K562 (cell line): ENCODE measurements at regions not wholly inside any gene's neighbourhood (a gene's known extent, or its start where the extent isn't known, plus 50 kb on each side); places are given as distances from the start of the nearest gene placed in this dataset.

Experiments used
- CBFA2T3 ChIP-seq: fragments of 450-650 bp; IDR thresholded peaks from 2 replicates; pipeline ENCODE4 v1.6.1; 2017
- CBX8 ChIP-seq: fragments of 200-600 bp; sonication (generic); IDR thresholded peaks from 2 replicates; pipeline ENCODE4 v1.6.1; 2012; ENCODE audit warnings: borderline replicate concordance, mixed run types, low read depth, mild to moderate bottlenecking, moderate library complexity, mixed read lengths, low read length, control low read depth, inconsistent platforms; ENCODE audit not compliant: poor library complexity, severe bottlenecking; ENCODE audit errors: extremely low read depth
- CHD2 ChIP-seq: IDR thresholded peaks from 2 replicates; pipeline ENCODE4 v1.6.1; 2011; ENCODE audit warnings: low read depth, low read length
- CTCF ChIP-seq, 3 experiments: IDR thresholded peaks in 2 of 3; conservative IDR thresholded peaks in 1 of 3; 2 replicates each; pipeline ENCODE4 v1.5.1; 2011 to 2012; ENCODE audit warnings: low read length in 3 of 3, mild to moderate bottlenecking in 3 of 3, control low read depth in 2 of 3, improper control_type of control experiment in 1 of 3, inconsistent platforms in 1 of 3, low read depth in 1 of 3, mixed read lengths in 1 of 3, moderate library complexity in 1 of 3; ENCODE audit not compliant: insufficient read depth in 2 of 3
- FOS ChIP-seq: IDR thresholded peaks from 3 replicates; pipeline ENCODE4 v1.6.1; 2011; ENCODE audit not compliant: insufficient read length; ENCODE audit errors: extremely low read depth
- MYC ChIP-seq, 2 experiments: fragments of 250-450 bp in 1 of 2; sonication (Bioruptor Pico) in 1 of 2; IDR thresholded peaks; 2 replicates each; pipeline versions ENCODE4 v1.5.1 to v1.6.1; 2012 to 2021; ENCODE audit warnings: low read depth in 2 of 2, borderline replicate concordance in 1 of 2, improper control_type of control experiment in 1 of 2, low read length in 1 of 2, mild to moderate bottlenecking in 1 of 2, moderate library complexity in 1 of 2
- ZNF274 ChIP-seq: IDR thresholded peaks from 2 replicates; pipeline ENCODE4 v1.6.1; 2011; ENCODE audit warnings: low read depth, mild to moderate bottlenecking, low read length, moderate library complexity, borderline replicate concordance
- ZNF324 ChIP-seq: fragments of 250-450 bp; sonication (Bioruptor Pico); IDR thresholded peaks from 2 replicates; pipeline ENCODE4 v1.4.0; 2020; ENCODE audit warnings: mild to moderate bottlenecking
- TF ChIP-seq, protein P1 (sequence below), 2 experiments: fragments of 250-450 bp in 1 of 2; fragments of 450-650 bp in 1 of 2; sonication (Bioruptor Pico) in 1 of 2; IDR thresholded peaks; 2 replicates each; pipeline versions ENCODE4 v1.6.1 to v1.8.0; 2016 to 2021; ENCODE audit warnings: mild to moderate bottlenecking in 2 of 2, moderate library complexity in 2 of 2, missing compliant biosample characterization in 1 of 2, missing genetic modification characterization in 1 of 2

DNA sequence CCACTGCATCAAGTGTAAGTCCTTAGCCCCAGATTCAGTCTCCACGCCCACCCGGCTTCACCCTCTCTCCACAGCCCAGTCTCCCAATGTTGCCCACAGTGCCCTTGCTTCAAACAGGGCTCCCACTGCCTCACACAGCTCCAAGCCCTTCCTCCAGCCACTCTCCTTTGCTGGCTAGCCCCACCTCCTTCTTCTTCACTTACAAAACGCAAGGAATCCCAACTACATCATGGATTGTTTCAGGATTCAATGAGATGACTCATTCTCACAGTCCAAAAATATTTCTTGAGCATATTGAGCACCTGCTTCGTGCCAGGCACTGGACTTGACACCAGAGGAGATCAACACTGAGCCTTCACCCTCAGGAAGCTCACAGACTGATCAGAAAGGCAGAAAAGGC is 533.5 kb downstream of the BUD13 start:
- TF ChIP-seq MYC (IDR thresholded peaks at IDR 0.05; ENCODE audit: low read depth, low read length) (no peak), MYC (CRISPR knock-in tag; IDR thresholded peaks at IDR 0.05; ENCODE audit: borderline replicate concordance, low read depth) (no peak), CBX8 (no peak), ZNF324 (CRISPR knock-in tag) (no peak), FOS (no peak), CBFA2T3 (no peak), ZNF274 (no peak), CTCF (IDR thresholded peaks at IDR 0.05 in 2 of 3, conservative IDR thresholded peaks at IDR 0.05 in 1 of 3; ENCODE audit: insufficient read depth in 2 of 3, low read depth in 1 of 3, low read length in 3 of 3) (no peak), CHD2 (no peak)
- TF ChIP-seq, protein P1, sequence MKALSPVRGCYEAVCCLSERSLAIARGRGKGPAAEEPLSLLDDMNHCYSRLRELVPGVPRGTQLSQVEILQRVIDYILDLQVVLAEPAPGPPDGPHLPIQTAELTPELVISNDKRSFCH (CRISPR knock-in tag; IDR thresholded peaks at IDR 0.05) = no peak
- TF ChIP-seq, protein P1 (tag; IDR thresholded peaks at IDR 0.05) = no peak
